ENCODE measurements at regions not wholly inside any gene's neighbourhood (a gene's known extent, or its start where the extent isn't known, plus 50 kb on each side); places are given as distances from the start of the nearest gene placed in this dataset.
A peak's percentile ranks its signal among the peaks of the same experiment; 100 is the strongest.

DNA sequence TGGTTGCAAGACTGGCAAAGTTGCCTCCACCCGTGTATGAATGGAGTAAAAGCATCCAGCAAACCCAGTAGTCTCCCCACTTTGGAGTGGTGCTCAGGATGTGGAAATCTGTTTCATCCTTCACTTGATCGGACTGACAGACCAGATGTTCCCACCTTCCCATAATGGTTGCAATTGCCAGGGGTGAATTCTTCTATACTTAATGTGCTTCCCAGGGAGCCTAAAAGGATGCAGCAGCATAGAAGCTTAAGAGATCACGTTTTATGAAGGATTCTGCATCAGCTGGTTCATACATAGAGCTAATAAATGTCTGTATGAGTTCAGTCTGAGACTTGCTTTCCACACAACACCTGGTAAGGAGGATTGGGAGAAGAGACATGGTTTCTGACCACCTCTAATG, 198.8 kb upstream of the S1PR3 start:
- no peak for DNase-seq (ENCODE audit: low spot score)

DNA sequence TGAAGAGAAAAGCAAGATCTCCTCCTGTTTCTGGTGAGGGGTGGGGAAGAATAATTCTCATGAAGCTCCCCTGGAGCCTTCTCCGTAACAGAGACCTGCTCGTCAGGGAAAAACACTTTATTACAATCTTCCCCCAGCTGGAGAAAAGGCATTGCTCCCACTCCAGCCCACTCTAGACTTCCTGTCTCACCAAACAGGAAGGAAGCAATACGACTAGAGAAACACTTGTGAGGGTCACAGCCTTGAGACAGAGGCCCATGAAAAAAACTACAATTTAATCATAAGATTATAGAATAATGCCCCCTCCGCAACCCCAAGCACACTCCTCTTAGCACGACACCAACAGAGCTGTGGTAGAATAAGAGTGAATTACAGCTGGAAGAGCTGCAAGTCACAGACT, 197.2 kb upstream of the S1PR3 start:
- DNase-seq (ENCODE audit: low spot score), result no peak

DNA sequence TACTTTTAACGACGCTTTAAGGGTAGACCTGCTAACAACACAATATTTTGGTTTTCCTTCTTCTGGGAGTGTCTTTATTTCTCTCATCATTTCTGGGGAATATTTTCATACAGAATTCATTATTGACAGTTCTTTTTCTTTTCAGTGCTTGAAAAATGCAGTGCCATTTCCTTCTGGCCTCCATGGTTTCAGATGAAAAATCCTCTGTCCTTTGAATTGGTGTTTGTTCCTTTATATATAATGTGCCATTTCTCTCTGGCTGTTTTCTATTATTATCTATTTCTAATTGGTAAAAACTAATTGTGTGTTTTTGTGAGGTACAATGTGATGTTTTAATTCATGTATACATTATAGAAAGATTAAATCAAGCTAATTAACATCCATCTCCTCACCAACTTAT, 194.3 kb upstream of the S1PR3 start:
- no peak for DNase-seq (ENCODE audit: low spot score)

DNA sequence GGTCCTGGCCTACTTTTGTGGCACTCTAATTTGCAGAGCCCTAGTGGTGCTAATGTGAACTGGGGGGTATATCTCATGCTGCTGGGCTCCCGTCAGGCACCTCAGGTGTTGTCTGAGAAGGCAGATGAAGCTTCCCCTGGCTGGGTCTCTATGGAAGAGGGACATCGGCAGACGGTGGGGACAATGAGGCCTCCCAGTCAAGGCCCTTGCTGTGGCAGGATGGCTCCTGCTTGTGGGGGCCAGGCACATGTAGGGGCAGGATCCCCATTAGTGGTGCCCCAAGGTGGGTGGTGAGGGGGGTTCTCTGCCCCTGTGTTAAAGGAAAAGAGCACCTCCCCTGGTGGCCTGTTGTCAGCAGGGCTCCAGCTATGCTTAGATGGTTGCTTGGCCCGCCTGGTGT, 192.8 kb upstream of the S1PR3 start:
- DNase-seq (ENCODE audit: low spot score), result no peak

DNA sequence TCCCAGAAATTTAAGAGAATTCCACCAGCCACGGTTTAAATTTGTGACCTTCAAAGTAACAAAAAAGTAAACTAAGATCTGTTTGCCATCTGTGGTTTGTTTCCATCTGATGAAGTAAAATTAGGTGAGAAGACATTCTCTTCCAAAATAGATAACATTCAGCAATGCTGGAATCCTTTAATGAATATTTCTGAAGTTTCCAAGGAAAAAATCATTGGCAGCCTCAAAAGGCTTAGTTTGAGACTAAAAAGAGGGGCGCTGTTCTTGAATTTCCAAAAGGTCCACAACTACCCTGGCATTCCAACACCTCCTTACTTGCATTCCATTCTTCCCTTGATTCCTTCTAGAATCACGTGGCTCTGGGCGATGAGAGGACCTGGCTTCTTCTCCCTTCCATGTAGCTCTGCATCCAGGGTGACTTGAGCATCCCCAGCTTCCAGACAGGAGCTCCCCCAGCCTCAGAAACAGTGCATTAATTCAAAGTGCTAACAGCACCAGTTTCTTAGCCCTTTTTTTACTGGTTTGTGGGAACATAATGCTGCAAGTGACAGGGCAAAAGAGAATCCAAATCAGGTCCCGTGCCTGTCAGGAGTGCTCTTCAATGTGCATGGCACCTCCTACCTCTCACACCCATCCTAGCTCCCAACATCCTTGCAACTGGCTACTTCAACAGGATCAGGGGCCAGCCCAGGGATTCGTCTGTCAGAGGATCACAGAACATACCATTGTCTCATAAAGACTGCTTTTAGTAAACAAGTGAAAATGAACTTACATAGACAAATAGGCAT, 191.5 kb upstream of the S1PR3 start:
- DNase-seq (ENCODE audit: low spot score), result no peak

DNA sequence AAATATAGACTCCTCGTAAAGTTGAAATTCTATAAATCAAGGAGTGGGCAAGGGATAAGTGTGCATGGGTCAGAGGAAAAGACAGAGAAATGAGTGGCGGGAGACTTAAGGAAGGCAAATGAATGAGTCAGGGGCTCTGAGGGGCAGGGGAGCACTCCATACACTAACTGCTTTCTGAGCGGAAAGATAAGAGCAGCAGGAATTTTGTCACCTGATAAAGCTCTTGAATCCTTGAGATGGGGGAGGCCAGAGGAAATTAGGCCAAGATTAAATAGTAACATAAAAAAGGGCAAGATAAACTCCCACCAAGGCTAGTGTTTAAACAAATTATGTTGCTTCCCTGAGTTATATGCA, 191.0 kb upstream of the S1PR3 start:
- no peak for DNase-seq (ENCODE audit: low spot score)

DNA sequence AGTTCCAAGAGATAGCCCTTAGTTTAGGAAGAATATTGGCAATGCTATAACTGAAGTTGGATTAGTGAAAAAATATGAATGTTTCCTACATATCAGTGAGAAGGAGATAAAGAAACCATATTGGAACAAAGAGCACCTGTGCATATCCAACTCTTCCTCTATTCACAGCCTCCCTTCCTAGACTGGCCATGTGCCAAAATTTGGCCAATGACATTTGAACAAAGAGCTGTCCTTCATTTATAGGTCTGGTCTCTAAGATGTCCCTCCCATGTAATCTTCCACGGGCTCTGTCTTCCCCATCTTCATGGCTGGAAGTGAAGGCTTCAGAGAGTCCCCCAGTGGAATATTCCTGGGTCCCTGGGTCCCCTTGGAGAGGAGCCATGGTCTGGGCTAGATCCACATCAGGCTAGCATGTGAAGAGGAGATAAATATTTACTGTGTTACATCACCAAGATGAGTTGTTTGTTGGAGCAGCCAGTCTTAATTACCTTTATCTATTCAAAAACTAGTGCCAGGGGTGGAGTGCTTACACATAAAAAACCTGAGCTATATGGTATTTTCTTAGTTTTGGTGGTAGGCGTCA, 190.0 kb upstream of the S1PR3 start:
- no peak for DNase-seq (ENCODE audit: low spot score)

DNA sequence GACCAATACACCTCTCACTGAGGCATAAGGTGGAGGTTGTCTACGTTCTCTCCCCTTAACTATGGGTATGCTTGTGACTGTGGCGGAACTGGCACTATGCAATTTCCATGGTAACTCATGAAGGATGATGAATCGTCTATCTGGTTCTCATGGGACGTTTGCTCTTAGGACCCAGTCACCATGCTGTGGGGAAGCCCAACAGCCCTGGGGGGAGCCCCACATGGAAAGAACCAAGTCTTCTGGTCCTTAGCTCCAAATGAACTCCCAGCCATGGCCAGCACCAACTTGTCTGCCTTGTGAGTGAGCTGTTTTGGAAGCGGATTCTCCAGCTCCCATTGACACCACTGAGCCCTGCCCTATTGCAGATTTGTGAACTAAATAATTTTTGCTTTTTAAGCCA, 188.7 kb upstream of the S1PR3 start:
- no peak for DNase-seq (ENCODE audit: low spot score)

DNA sequence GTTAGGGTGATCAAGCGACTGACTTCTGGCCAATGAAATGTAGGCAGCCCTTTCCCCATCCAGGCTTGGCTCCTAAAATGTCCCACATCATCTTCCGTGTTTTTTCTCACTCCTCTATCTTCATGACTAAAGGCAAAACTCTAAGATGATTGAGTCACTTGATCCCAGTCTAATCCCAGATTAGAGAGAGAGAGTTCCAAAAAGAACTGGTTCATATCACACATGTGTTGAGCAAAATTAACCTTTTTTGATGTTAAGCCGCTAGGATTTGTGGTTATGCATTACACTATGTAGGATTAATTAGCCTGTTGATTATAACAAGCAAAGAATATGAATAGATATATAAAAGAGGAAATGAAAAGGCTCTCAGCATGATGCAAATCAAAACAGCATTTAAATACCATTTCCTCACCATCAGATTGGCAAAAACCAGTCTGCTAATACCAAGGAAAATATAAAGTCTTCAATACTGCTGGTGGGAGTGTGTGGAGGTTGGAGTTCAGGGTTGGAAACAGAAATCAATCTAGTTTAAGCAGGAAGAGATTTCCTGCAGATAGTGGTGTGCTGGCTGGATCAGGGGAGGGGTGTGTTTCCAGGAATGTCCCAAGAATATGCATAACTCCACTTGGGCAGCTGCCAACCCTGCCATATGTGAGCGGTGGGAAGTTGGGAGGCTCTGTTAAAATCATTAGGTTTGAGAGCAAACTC, 187.6 kb upstream of the S1PR3 start:
- DNase-seq (ENCODE audit: low spot score), result no peak

DNA sequence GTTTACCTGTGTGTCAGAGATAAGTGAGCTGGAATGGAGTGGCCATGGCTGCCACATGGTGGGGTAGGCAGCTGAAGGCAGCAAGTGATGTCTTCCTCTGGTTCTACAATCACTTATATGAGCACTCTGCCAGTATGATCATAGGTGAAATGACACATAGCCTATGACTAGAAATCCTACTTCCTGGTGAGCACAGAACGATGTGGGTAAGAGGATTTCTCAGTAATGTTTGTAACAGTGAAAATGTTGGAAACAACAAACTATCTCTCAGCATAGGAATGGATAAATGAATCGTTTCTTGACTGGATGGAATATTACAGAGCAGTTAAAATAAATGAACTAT, 187.0 kb upstream of the S1PR3 start:
- no peak for DNase-seq (ENCODE audit: low spot score)

DNA sequence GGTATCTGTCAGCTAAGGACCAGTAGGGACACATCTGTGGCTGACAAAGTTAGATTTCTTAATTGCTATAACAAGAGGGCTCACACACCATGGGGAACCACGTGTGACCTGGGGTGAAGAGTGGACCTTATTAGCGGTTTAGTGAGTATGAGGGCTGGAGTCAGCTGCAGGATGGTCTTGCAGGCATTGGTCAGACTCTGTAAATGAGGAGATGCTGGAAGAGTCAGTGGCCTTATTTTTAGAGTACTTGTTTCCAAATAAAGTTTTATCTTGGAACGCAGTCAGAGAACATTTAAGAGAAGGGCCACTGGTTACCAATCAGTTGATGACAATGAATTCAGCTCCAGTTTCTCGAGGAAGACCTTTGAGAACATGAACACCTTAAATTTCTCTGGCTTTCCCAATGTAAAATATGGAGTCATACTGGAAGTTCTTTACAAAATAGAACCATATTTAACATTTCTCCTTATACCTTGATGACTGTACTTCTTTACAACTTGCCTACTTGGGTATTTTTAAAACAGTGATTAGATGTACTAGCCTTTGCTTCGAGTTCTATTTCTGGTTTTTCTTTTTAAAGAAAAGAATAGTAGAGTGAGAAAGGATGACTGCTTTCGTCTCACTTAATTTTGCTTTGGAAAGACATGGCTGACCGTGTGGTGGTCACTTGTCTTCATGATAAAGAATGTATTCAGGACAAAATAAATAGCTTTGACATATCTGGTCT, 185.9 kb upstream of the S1PR3 start:
- DNase-seq (ENCODE audit: low spot score), result no peak

DNA sequence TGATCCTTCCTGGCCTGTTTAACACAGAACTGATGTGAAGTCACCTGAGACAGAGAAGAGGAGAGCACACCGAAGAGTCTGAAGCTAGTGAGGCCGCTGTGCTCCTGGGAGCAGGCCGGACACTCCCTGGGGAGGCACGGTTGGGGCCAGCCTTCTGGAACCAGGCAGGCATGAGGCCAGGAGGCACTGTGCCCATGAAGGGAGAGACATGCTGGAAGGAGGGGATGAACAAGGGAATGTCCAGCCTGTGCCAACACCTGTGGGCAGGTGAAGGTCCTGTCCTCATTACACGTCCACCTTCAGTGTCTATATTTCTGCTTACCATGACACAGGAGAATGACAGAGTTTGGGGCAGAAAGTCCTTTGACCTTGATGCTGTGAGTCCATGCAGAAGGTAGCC, 183.8 kb upstream of the S1PR3 start:
- DNase-seq (ENCODE audit: low spot score), result no peak

DNA sequence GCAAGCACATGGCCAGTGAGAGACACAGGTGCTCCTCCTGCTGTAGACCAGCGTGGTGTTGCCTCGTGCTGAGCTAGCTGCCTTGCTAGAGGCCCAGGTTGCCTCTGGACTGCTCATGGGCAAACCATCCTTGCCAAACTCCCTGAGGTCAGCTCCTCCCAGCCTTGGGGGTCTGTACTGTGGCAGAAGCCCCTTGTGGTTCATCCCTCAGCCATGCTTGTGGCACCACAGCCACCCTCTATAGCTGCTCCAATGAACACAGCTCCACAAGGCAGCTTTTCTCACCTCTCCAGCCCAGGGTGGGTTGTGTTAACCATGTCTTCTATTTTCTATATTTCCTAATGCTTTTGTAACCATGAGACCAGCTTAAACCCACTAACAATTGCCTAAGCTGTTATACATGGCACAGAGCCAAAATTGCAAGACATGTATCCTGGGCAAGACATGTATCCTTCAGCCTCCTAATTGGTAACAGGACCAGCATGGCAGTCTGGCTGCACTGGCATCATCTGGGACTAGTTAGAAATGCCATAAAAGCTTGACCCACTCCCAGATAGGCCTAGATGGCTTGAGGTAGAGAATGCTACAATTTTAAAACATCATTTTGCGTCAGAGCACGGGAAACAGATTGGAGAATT, 183.1 kb upstream of the S1PR3 start:
- DNase-seq (ENCODE audit: low spot score), result no peak

DNA sequence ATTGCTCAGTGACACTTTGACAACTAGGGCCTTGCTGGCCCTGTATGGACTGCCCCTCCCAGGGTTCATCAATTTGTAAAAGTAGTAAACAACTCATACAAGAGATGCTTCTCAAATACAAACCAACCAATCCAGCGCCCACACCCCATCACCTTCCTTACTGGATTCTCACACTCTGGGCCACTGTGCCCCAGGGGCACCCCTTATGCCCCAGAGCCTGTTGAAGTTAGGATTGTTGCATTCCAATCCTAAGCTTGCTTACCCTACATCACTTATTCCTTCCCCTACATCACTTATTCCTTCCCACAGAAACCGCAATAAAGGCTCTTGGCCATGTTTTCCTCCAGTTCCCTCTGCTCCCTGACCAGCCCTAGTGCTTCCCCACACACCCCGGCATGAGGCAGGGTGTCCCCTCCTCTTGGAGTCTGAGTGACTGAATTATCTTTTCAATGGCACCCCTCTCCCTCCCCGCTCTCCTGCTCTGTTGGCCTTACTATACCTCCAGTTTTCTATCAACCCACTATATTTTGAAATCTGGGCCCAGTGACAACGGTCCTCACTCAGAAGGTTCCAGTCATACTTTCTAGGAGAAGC, 182.4 kb upstream of the S1PR3 start:
- no peak for DNase-seq (ENCODE audit: low spot score)

DNA sequence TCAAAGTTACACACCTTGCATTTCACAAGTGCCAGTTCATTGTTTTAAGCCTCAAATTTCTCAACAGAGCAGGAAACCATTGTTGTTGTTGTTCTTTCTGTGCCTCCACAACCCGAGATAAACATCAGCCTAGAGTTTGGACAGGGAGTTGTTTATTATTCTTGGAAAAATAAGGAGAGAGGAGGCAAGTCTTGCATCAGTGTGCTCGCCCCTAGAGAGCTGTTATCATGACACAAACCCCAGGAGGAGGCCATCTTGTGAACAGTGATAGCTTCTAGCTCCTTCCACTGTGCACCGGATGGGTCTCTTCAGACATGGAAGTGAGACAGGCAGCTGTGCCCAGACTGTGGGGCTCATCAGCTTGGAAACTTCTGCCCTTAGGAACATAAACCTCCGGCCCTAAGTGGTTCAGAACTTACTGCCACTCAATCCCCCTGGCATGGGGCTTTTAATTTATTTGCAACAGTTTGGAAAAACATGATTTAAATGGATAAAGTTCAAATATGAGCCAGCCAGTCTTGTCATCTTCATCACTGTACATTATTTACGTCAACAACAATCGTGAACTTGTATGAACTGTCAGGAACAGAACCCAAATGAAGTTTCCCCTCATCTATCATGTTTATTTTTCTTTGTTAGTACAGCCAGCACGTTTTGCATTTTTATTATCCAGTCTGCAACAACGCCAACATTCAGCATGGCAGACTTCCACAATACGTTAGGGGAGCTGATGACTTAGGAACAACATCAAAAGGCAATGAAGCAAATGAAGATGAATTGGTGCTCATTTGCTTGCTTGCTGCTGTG, 181.7 kb upstream of the S1PR3 start:
- no peak for DNase-seq (ENCODE audit: low spot score)

DNA sequence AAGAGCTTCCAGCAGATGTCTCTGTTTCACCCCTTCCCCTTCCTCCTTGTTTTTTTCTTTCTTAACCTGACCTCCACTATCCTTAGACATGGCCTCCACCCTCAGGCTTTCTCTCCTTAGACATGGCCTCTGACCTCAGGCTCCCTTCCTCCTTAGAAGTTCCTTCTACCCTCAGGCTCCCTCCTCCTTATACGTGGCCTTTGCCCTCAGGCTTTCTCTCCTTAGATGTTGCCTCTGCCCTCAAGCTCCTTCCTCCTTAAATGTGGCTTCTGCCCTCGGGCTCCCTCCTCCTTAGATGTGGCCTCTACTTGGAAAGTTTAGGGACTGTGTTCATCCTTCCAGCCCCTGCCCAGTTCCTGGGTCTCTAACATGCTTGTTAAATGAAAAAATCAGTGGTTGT, 180.4 kb upstream of the S1PR3 start:
- no peak for DNase-seq (ENCODE audit: low spot score)

DNA sequence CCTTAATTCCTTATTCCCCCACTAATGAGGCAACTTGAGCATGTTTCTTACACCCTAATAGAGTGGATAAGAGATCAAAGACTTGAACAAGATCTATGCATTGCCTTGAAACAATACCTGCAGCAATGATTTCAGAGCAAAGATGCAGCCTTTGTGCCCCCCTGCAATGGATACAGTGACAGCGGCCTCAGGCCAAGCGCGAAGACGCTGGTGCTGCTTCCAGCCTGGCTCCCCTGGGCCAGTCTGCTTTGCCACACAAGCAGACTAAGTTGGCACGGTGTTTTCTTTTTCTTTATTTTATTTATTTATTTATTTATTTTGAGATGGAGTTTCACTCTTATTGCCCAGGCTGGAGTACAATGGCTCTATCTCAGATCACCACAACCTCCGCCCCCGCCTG, 179.8 kb upstream of the S1PR3 start:
- DNase-seq (ENCODE audit: low spot score), result no peak

DNA sequence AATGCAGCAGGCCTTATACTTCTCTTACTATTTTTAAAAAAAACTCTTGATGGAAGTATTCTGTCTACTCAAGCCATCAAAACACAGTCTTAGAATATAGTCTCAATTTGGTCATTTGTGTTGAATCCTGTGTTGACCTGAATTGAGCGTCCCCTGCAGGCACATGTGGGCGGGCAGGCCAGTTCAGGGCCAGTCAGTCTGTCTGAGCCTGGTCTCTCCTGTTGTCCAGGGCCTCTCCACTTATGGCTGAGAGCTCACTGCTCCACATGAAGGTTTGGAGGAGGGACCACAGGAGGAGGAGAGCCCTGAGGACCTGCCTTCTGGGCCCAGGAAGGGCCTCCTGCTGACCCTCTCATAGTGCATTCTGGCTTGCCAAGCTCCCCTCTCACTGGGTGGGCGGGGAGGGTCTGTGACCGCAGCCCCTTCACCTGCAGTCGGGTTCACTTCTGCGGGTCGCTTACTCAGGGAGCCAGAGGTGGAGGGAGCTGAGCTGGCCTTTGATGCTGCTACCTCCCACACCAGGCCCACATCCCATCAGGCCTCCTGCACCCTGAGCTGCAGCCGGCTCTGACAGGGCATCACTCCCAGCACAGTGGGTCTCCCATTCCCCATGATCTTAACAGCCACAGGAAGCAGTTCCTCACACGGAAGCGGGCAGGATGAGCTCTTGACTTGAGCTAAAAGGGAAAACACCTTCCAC, 178.2 kb upstream of the S1PR3 start:
- DNase-seq (ENCODE audit: low spot score), result no peak

DNA sequence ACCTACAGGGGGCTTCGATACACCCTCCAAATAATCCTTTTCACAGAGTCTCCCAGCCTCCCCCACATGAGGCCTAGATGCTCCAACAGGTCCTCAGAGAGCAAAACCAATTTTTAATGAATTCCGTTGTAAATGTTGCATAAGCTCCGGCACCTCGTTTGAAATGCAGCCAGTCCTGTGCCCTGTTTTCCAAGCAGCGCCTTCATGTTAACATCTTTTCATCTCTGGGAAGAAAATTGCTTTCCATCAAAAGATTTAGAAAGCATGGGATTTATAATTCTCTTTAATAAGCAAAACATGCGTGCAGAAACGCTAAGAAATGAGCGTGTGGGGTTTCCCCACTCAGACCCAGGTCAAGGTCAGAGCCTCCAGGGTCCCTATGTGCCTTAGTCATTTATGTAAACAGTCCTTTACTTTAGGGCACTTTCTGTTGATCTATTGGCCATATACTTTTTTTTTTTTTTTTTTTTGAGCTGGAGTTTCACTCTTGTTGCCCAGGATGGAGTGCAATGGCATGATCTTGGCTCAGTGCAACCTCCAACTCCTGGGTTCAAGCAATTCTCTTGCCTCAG, 177.5 kb upstream of the S1PR3 start:
- no peak for DNase-seq (ENCODE audit: low spot score)

DNA sequence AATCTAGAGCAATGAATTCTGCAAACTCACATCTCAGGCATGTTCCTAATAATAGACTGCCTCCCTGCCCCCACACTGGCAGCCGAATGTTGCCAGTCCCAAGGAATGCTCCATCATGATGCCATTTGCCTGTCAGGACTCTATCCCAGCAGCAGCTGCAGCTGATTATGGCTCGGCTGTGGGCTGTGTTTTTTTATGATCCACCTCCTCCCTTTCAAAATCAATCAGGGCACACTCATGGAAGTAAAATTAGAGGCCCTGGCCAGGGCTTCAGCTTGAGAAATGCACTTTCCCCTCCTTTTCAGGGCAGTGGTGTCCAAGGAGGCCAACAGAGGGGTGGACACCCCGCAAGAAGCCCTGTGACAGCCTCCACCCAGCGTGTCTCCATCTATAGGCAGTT, 176.7 kb upstream of the S1PR3 start:
- peak; percentile 77 for DNase-seq (ENCODE audit: low spot score)
